ENCODE measurements at regions not wholly inside any gene's neighbourhood (a gene's known extent, or its start where the extent isn't known, plus 50 kb on each side); places are given as distances from the start of the nearest gene placed in this dataset.
"Not testable (repeated sequence)": the region's sequence is repeated elsewhere in the genome, so short reads cannot be mapped to it uniquely, and the experiment has no call there.

- Histone ChIP-seq H3K4me1 (no peaks in the 10 kb centered on the region), H3K4me3 (no peak overlapping the region), H3K36me3 (no peaks in the 10 kb centered on the region), H3K27me3 (no peaks in the 10 kb centered on the region), H3K9me3 (no peaks in the 10 kb centered on the region), H3K27ac (no peak overlapping the region)
- DNase-seq, result no peak
- TF ChIP-seq POLR2AphosphoS5 (IDR thresholded peaks at IDR 0.05), result no peak
- intact Hi-C loops (cut with DNase I; ENCODE audit: low total_unique reads), result no loop called here
- WGBS, 5 donors, result 58 to 71% (median 69%) methylated on average over 5 of the region's 5 CpGs
These were observed 249.4 kb downstream of the HNRNPD start for GRCh38 chr4:82124365-82124764.

DNA sequence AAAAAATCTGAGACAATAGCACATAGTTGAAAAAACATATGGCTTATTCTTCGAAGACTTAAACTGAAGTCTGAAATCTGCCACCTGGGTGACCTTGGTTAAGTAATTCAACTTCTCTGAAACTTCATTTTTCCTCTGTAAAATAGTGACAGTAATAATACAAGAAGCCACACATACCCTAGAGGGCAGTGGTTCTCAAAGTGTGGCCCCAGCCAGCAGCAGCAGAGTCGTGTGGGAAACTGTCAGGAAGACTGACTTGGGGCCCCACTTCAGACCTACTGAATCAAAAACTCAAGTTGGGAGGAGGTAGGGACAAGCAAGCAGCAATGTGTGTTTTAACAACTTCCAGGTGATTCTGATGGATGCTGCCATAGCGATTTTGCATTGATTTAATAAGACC, 249.9 kb downstream of the HNRNPD start:
- no peaks in the 10 kb centered on the region for H3K9me3 ChIP-seq
- H3K4me3 ChIP-seq, result no peak overlapping the region
- intact Hi-C loops (cut with DNase I; ENCODE audit: low total_unique reads), result no loop called here
- no peak overlapping the region for H3K27ac ChIP-seq
- no peak for DNase-seq
- 54 to 65% (median 59%) methylated on average over 3 of the region's 3 CpGs for WGBS, 5 donors
- no peak for TF ChIP-seq POLR2A (IDR thresholded peaks at IDR 0.05)
- TF ChIP-seq EP300 (IDR thresholded peaks at IDR 0.05), result no peak
- TF ChIP-seq, protein P1, sequence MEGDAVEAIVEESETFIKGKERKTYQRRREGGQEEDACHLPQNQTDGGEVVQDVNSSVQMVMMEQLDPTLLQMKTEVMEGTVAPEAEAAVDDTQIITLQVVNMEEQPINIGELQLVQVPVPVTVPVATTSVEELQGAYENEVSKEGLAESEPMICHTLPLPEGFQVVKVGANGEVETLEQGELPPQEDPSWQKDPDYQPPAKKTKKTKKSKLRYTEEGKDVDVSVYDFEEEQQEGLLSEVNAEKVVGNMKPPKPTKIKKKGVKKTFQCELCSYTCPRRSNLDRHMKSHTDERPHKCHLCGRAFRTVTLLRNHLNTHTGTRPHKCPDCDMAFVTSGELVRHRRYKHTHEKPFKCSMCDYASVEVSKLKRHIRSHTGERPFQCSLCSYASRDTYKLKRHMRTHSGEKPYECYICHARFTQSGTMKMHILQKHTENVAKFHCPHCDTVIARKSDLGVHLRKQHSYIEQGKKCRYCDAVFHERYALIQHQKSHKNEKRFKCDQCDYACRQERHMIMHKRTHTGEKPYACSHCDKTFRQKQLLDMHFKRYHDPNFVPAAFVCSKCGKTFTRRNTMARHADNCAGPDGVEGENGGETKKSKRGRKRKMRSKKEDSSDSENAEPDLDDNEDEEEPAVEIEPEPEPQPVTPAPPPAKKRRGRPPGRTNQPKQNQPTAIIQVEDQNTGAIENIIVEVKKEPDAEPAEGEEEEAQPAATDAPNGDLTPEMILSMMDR (IDR thresholded peaks at IDR 0.05), result no peak
- no peak for TF ChIP-seq POLR2AphosphoS5 (IDR thresholded peaks at IDR 0.05)
- no peaks in the 10 kb centered on the region for H3K27me3 ChIP-seq
- H3K36me3 ChIP-seq, result no peaks in the 10 kb centered on the region
- H3K4me1 ChIP-seq, result no peaks in the 10 kb centered on the region

- H3K27me3 ChIP-seq; H3K4me1 ChIP-seq; intact Hi-C loops (cut with DNase I; ENCODE audit: low total_unique reads); H3K4me3 ChIP-seq; H3K9me3 ChIP-seq; H3K36me3 ChIP-seq; DNase-seq; H3K27ac ChIP-seq: not testable (repeated sequence)
- WGBS, 5 donors, result 75 to 98% (median 87%) methylated on average over 2 to 3 of the region's 3 CpGs
These were observed 258.6 kb downstream of the HNRNPD start for GRCh38 chr4:82115183-82115582.

GRCh38 chr4:82108506-82108905, 265.3 kb downstream of the HNRNPD start:
- H3K4me1 ChIP-seq, result no peaks in the 10 kb centered on the region
- no peaks in the 10 kb centered on the region for H3K36me3 ChIP-seq
- DNase-seq, result no peak
- no peaks in the 10 kb centered on the region for H3K27me3 ChIP-seq
- H3K9me3 ChIP-seq, result no peaks in the 10 kb centered on the region
- no peak overlapping the region for H3K4me3 ChIP-seq
- intact Hi-C loops (cut with DNase I; ENCODE audit: low total_unique reads), result no loop called here
- TF ChIP-seq EP300 (IDR thresholded peaks at IDR 0.05), result no peak
- TF ChIP-seq, protein P1 (IDR thresholded peaks at IDR 0.05), result no peak
- TF ChIP-seq POLR2AphosphoS5 (IDR thresholded peaks at IDR 0.05), result no peak
- no peak overlapping the region for H3K27ac ChIP-seq
- WGBS, 5 donors, result 71 to 94% (median 85%) methylated on average over 2 of the region's 2 CpGs

DNA sequence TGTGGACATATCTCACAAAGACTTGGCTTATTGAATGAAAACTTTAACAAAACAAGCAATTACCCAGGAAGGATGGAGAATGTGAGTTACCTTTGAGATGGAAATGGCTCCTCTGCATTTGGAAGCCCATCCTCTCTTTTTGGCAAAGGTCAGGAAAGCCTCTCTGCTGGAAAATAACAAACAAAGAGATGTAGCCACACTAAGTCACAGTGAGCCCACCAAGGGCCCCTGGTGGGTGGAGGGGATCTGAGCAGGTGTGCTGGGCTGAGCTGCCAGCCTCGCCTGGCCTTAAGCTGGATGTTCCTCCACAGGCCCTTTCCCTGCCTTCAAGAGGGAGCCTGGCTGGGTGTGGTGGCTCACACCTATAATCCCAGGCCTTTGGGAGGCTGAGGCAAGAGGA, 269.2 kb downstream of the HNRNPD start:
- no peak for TF ChIP-seq EP300 (IDR thresholded peaks at IDR 0.05)
- TF ChIP-seq, protein P1 (IDR thresholded peaks at IDR 0.05), result no peak
- TF ChIP-seq POLR2AphosphoS5 (IDR thresholded peaks at IDR 0.05), result no peak
- no peak for TF ChIP-seq POLR2A (IDR thresholded peaks at IDR 0.05)
- 78 to 94% (median 89%) methylated on average over 1 of the region's 1 CpG for WGBS, 5 donors
- intact Hi-C loops (cut with DNase I; ENCODE audit: low total_unique reads), result no loop called here

More for the DNA sequence above, 269.2 kb downstream of the HNRNPD start:
- no peaks in the 10 kb centered on the region for H3K9me3 ChIP-seq
- H3K4me1 ChIP-seq, result no peaks in the 10 kb centered on the region
- no peak overlapping the region for H3K27ac ChIP-seq
- no peak for DNase-seq
- H3K36me3 ChIP-seq, result no peaks in the 10 kb centered on the region
- H3K4me3 ChIP-seq, result no peak overlapping the region
- no peaks in the 10 kb centered on the region for H3K27me3 ChIP-seq
